ENCODE measurements at regions not wholly inside any gene's neighbourhood (a gene's known extent, or its start where the extent isn't known, plus 50 kb on each side); places are given as distances from the start of the nearest gene placed in this dataset.
A peak's percentile ranks its signal among the peaks of the same experiment; 100 is the strongest.

- no peaks in the 10 kb centered on the region for H3K9me3 ChIP-seq (ENCODE audit: control insufficient read depth in 4 of 4, low read length in 3 of 4)
- no peaks in the 10 kb centered on the region for H3K27me3 ChIP-seq (ENCODE audit: control insufficient read depth in 4 of 4, insufficient read depth in 4 of 4, low read length in 3 of 4)
- peaks cover 6 to 14% (median 7%) of the 10 kb centered on the region in 4 donors for H3K4me1 ChIP-seq (ENCODE audit: control insufficient read depth in 4 of 4, insufficient read depth in 4 of 4, low read length in 3 of 4)
- H3K27ac ChIP-seq (ENCODE audit: low read depth in 1 of 2, low read length in 2 of 2) = no peak overlapping the region
- TF ChIP-seq, protein P1, sequence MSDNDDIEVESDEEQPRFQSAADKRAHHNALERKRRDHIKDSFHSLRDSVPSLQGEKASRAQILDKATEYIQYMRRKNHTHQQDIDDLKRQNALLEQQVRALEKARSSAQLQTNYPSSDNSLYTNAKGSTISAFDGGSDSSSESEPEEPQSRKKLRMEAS (IDR thresholded peaks at IDR 0.05) = no peak
- no peak for TF ChIP-seq FOXA1 (IDR thresholded peaks at IDR 0.05)
- H3K9ac ChIP-seq (ENCODE audit: low read depth in 1 of 2, low read length in 2 of 2) = no peak overlapping the region
- H3K4me3 ChIP-seq (ENCODE audit: low read depth in 1 of 3, low read length in 3 of 3) = no peak overlapping the region
- H3K36me3 ChIP-seq (ENCODE audit: control insufficient read depth in 4 of 4, insufficient read depth in 3 of 4, low read depth in 1 of 4, low read length in 3 of 4) = no peaks in the 10 kb centered on the region
- DNase-seq (ENCODE audit: low spot score) = no peak
- WGBS = 63% methylated on average over 4 of the region's 4 CpGs
These were observed 130.2 kb upstream of the C1QTNF9B start for GRCh38 chr13:24027494-24027893.

GRCh38 chr13:24032252-24032651, 128.3 kb upstream of the SPATA13 start:
- 24% methylated on average over 2 of the region's 2 CpGs for WGBS
- Histone ChIP-seq H3K4me1 (ENCODE audit: control insufficient read depth in 4 of 4, insufficient read depth in 4 of 4, low read length in 3 of 4) (peaks cover 7 to 29% (median 10%) of the 10 kb centered on the region in 4 donors), H3K36me3 (ENCODE audit: control insufficient read depth in 4 of 4, insufficient read depth in 3 of 4, low read depth in 1 of 4, low read length in 3 of 4) (no peaks in the 10 kb centered on the region), H3K27ac (ENCODE audit: low read depth in 1 of 2, low read length in 2 of 2) (peak overlapping the region; percentile 86 to 91), H3K9me3 (ENCODE audit: control insufficient read depth in 4 of 4, low read length in 3 of 4) (no peaks in the 10 kb centered on the region), H3K27me3 (ENCODE audit: control insufficient read depth in 4 of 4, insufficient read depth in 4 of 4, low read length in 3 of 4) (no peaks in the 10 kb centered on the region), H3K4me3 (ENCODE audit: low read depth in 1 of 3, low read length in 3 of 3) (peak overlapping the region; percentile 25 to 55 (median 32)), H3K9ac (ENCODE audit: low read depth in 1 of 2, low read length in 2 of 2) (peak overlapping the region in 1 of 2 donors; percentile 79)
- no peak for TF ChIP-seq JUND (IDR thresholded peaks at IDR 0.05)
- TF ChIP-seq, protein P2, sequence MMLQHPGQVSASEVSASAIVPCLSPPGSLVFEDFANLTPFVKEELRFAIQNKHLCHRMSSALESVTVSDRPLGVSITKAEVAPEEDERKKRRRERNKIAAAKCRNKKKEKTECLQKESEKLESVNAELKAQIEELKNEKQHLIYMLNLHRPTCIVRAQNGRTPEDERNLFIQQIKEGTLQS (IDR thresholded peaks at IDR 0.05) = no peak
- no peak for TF ChIP-seq SP1 (IDR thresholded peaks at IDR 0.05)
- TF ChIP-seq EGR1 (IDR thresholded peaks at IDR 0.05; ENCODE audit: low read depth in 2 of 2) = no peak
- TF ChIP-seq, protein P3, sequence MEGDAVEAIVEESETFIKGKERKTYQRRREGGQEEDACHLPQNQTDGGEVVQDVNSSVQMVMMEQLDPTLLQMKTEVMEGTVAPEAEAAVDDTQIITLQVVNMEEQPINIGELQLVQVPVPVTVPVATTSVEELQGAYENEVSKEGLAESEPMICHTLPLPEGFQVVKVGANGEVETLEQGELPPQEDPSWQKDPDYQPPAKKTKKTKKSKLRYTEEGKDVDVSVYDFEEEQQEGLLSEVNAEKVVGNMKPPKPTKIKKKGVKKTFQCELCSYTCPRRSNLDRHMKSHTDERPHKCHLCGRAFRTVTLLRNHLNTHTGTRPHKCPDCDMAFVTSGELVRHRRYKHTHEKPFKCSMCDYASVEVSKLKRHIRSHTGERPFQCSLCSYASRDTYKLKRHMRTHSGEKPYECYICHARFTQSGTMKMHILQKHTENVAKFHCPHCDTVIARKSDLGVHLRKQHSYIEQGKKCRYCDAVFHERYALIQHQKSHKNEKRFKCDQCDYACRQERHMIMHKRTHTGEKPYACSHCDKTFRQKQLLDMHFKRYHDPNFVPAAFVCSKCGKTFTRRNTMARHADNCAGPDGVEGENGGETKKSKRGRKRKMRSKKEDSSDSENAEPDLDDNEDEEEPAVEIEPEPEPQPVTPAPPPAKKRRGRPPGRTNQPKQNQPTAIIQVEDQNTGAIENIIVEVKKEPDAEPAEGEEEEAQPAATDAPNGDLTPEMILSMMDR (IDR thresholded peaks at IDR 0.05; ENCODE audit: low read depth, low read length, missing input control) = no peak
- no peak for TF ChIP-seq RAD21 (IDR thresholded peaks at IDR 0.05)
- TF ChIP-seq HNF4G (IDR thresholded peaks at IDR 0.05) = no peak
- no peak for TF ChIP-seq TAF1 (conservative IDR thresholded peaks at IDR 0.05)
- DNase-seq (ENCODE audit: low spot score) = no peak

DNA sequence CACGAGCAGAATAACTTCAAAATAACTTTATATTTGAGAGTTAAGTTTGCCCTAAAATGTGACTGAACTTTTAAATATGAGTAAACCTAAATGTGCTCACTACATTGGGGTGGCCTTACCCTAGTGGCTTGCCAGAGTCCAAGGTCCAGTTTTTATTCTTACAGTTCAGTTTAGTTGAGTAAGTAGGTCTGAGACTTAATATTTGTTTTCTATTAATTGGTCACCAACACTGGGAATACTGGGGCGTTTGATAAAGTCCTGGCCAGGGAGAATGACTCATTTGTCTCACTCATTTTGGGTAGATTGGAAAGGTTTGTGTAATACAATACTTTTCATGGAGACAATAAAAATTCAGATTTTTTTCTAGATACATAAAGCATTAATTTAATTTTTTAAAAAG, 127.8 kb upstream of the SPATA13 start:
- Histone ChIP-seq H3K27ac (ENCODE audit: low read depth in 1 of 2, low read length in 2 of 2) (peak overlapping the region; percentile 86 to 91), H3K9ac (ENCODE audit: low read depth in 1 of 2, low read length in 2 of 2) (peak overlapping the region; percentile 68 to 79), H3K27me3 (ENCODE audit: control insufficient read depth in 4 of 4, insufficient read depth in 4 of 4, low read length in 3 of 4) (no peaks in the 10 kb centered on the region), H3K36me3 (ENCODE audit: control insufficient read depth in 4 of 4, insufficient read depth in 3 of 4, low read depth in 1 of 4, low read length in 3 of 4) (no peaks in the 10 kb centered on the region), H3K9me3 (ENCODE audit: control insufficient read depth in 4 of 4, low read length in 3 of 4) (no peaks in the 10 kb centered on the region), H3K4me1 (ENCODE audit: control insufficient read depth in 4 of 4, insufficient read depth in 4 of 4, low read length in 3 of 4) (peaks cover 7 to 29% (median 10%) of the 10 kb centered on the region in 4 donors), H3K4me3 (ENCODE audit: low read depth in 1 of 3, low read length in 3 of 3) (peak overlapping the region in 2 of 3 donors; percentile 32 to 52)
- no peak for DNase-seq (ENCODE audit: low spot score)
- WGBS = 25% methylated on average over 2 of the region's 2 CpGs
- TF ChIP-seq, protein P1 (IDR thresholded peaks at IDR 0.05) = peak; percentile 52
- peak; percentile 29 to 46 for TF ChIP-seq RAD21 (IDR thresholded peaks at IDR 0.05)
- TF ChIP-seq RXRA (IDR thresholded peaks at IDR 0.05) = peak; percentile 69 to 80
- TF ChIP-seq, protein P3 (IDR thresholded peaks at IDR 0.05; ENCODE audit: low read depth, low read length, missing input control) = no peak
- TF ChIP-seq, protein P2 (IDR thresholded peaks at IDR 0.05) = peak; percentile 67
- TF ChIP-seq, protein P4, sequence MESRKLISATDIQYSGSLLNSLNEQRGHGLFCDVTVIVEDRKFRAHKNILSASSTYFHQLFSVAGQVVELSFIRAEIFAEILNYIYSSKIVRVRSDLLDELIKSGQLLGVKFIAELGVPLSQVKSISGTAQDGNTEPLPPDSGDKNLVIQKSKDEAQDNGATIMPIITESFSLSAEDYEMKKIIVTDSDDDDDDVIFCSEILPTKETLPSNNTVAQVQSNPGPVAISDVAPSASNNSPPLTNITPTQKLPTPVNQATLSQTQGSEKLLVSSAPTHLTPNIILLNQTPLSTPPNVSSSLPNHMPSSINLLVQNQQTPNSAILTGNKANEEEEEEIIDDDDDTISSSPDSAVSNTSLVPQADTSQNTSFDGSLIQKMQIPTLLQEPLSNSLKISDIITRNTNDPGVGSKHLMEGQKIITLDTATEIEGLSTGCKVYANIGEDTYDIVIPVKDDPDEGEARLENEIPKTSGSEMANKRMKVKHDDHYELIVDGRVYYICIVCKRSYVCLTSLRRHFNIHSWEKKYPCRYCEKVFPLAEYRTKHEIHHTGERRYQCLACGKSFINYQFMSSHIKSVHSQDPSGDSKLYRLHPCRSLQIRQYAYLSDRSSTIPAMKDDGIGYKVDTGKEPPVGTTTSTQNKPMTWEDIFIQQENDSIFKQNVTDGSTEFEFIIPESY (IDR thresholded peaks at IDR 0.05) = peak; percentile 46
- no peak for TF ChIP-seq GABPA (IDR thresholded peaks at IDR 0.05 in 1 of 2, conservative IDR thresholded peaks at IDR 0.05 in 1 of 2)
- TF ChIP-seq EGR1 (IDR thresholded peaks at IDR 0.05; ENCODE audit: low read depth in 2 of 2) = peak in 1 of 2 donors; percentile 21
- peak; percentile 91 for TF ChIP-seq SP1 (IDR thresholded peaks at IDR 0.05)
- no peak for TF ChIP-seq NR2F2 (IDR thresholded peaks at IDR 0.05)
- TF ChIP-seq HNF4G (IDR thresholded peaks at IDR 0.05) = peak; percentile 86
- TF ChIP-seq, protein P5, sequence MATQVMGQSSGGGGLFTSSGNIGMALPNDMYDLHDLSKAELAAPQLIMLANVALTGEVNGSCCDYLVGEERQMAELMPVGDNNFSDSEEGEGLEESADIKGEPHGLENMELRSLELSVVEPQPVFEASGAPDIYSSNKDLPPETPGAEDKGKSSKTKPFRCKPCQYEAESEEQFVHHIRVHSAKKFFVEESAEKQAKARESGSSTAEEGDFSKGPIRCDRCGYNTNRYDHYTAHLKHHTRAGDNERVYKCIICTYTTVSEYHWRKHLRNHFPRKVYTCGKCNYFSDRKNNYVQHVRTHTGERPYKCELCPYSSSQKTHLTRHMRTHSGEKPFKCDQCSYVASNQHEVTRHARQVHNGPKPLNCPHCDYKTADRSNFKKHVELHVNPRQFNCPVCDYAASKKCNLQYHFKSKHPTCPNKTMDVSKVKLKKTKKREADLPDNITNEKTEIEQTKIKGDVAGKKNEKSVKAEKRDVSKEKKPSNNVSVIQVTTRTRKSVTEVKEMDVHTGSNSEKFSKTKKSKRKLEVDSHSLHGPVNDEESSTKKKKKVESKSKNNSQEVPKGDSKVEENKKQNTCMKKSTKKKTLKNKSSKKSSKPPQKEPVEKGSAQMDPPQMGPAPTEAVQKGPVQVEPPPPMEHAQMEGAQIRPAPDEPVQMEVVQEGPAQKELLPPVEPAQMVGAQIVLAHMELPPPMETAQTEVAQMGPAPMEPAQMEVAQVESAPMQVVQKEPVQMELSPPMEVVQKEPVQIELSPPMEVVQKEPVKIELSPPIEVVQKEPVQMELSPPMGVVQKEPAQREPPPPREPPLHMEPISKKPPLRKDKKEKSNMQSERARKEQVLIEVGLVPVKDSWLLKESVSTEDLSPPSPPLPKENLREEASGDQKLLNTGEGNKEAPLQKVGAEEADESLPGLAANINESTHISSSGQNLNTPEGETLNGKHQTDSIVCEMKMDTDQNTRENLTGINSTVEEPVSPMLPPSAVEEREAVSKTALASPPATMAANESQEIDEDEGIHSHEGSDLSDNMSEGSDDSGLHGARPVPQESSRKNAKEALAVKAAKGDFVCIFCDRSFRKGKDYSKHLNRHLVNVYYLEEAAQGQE (IDR thresholded peaks at IDR 0.05) = peak; percentile 54
- peak; percentile 95 to 96 for TF ChIP-seq JUND (IDR thresholded peaks at IDR 0.05)
- TF ChIP-seq FOXA1 (IDR thresholded peaks at IDR 0.05) = no peak
- TF ChIP-seq YY1 (IDR thresholded peaks at IDR 0.05) = peak; percentile 59
